Caco-2 (cell line): ENCODE measurements at regions not wholly inside any gene's neighbourhood (a gene's known extent, or its start where the extent isn't known, plus 50 kb on each side); places are given as distances from the start of the nearest gene placed in this dataset.

Experiments used
- BruUV-seq: library from RNA; stranded (reverse); fragments of 400-500 nt; replicated peaks from 2 replicates; lab custom pipeline; 2021; lab: Mats Ljungman, UMichigan
- CTCF ChIA-PET: fragments of 300-600 bp; sonication (Branson Sonifier 250); formaldehyde crosslinking; loops from one replicate; lab custom pipeline; 2022; ENCODE audit warnings: antibody characterized with exemption; lab: Charles Lee
- POLR2A ChIA-PET: fragments of 300-600 bp; sonication (Branson Sonifier 250); formaldehyde crosslinking; loops from one replicate; lab custom pipeline; 2022; ENCODE audit warnings: antibody characterized with exemption; lab: Charles Lee
- DNase-seq, 2 experiments: peaks; one replicate each; pipeline versions ENCODE4 v3.0.0 to v3.0.0-alpha.2; 2020 to 2022
- H3K27me3 ChIP-seq: replicated peaks from 2 replicates; pipeline ENCODE4 v1.6.0; 2011; ENCODE audit warnings: low read length; ENCODE audit not compliant: control insufficient read depth, insufficient read depth
- H3K36me3 ChIP-seq: 2 replicates; pipeline ENCODE4 v1.5.1; 2011; ENCODE audit warnings: low read length; ENCODE audit not compliant: control insufficient read depth, insufficient read depth
- H3K4me1 ChIP-seq: fragments of 250-450 bp; sonication (Bioruptor Pico); 2 replicates; pipeline ENCODE4 v1.5.1; 2020; ENCODE audit warnings: mild to moderate bottlenecking
- H3K4me3 ChIP-seq: 2 replicates; pipeline ENCODE4 v1.5.1; 2011; ENCODE audit warnings: low read depth, mild to moderate bottlenecking, control low read depth, low read length
- H3K9me3 ChIP-seq: fragments of 250-450 bp; sonication (Bioruptor Pico); 2 replicates; pipeline ENCODE4 v1.5.1; 2020; ENCODE audit warnings: mild to moderate bottlenecking, moderate library complexity
- H3K27ac Mint-ChIP-seq: one replicate; pipeline ENCODE4 v1.8.0; 2022; ENCODE audit warnings: mixed read lengths; ENCODE audit not compliant: unreplicated experiment
- H3K27me3 Mint-ChIP-seq: one replicate; pipeline ENCODE4 v1.8.0; 2022; ENCODE audit warnings: mixed read lengths; ENCODE audit not compliant: insufficient read depth, unreplicated experiment
- H3K36me3 Mint-ChIP-seq: one replicate; pipeline ENCODE4 v1.8.0; 2022; ENCODE audit warnings: mild to moderate bottlenecking, mixed read lengths; ENCODE audit not compliant: insufficient read depth, unreplicated experiment
- H3K4me1 Mint-ChIP-seq: one replicate; pipeline ENCODE4 v1.8.0; 2022; ENCODE audit warnings: low read depth, mixed read lengths; ENCODE audit not compliant: unreplicated experiment
- H3K4me3 Mint-ChIP-seq: one replicate; pipeline ENCODE4 v1.8.0; 2022; ENCODE audit warnings: mild to moderate bottlenecking, moderate library complexity, mixed read lengths; ENCODE audit not compliant: unreplicated experiment
- H3K9me3 Mint-ChIP-seq: one replicate; pipeline ENCODE4 v1.8.0; 2022; ENCODE audit warnings: mixed read lengths; ENCODE audit not compliant: unreplicated experiment
- intact Hi-C: fragments of 100-400 bp; cut with micrococcal nuclease; formaldehyde crosslinking; loops from one replicate; pipeline ENCODE4 v1.10.0; 2022; ENCODE audit not compliant: unreplicated experiment
- TF ChIP-seq, protein P1 (sequence below), 2 experiments: fragments of 200-600 bp in 1 of 2; IDR thresholded peaks; 1 replicate in 1 of 2; 2 replicates in 1 of 2; pipeline versions ENCODE4 v1.5.1 to v1.8.0; 2011 to 2022; ENCODE audit warnings: antibody characterized with exemption in 1 of 2, control low read depth in 1 of 2, inconsistent platforms in 1 of 2, low read depth in 1 of 2, low read length in 1 of 2, mild to moderate bottlenecking in 1 of 2, moderate library complexity in 1 of 2; ENCODE audit not compliant: insufficient read depth in 1 of 2, severe bottlenecking in 1 of 2, unreplicated experiment in 1 of 2

DNA sequence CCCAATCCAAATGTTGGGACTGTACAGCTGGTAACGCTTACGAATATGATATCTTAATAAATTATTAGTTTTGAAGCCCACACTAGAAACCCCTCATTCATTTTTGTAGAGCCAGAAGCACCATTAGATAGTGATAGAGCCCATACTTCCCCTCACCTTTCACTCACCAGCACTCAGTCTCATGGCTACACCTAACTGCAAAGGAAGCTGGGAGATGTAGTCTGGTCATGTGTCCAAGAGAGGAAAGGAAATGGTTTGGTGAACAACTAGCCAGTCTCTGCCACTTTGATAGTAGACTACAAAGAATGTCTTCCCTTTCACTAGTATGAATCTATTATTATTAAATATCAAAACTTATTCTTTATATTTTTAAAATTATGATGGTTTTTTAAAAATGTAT is 77.1 kb upstream of the EGFL6 start:
- no peaks in the 10 kb centered on the region for H3K27me3 Mint-ChIP-seq
- CTCF ChIA-PET = no interaction called here
- no peaks in the 10 kb centered on the region for H3K27me3 ChIP-seq

DNA sequence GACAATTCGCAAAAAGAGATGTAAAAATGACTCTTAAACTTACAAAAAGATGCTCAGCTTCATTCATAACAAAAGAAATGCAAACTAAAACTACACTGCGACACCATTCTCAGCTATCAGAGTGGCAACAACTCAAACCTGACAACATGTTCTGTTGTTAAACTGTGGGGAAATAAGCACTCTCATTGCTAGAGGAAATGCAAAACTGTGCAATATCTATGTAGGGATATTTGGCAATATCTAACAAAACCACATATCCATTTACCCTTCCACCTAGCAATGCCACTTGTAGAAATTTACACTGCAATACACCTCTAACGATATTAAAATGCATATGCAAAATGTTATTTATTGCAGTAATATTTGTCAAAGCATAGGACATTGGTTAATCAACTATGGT is 78.3 kb upstream of the EGFL6 start:
- Mint-ChIP-seq H3K4me3 (no peak overlapping the region), H3K36me3 (peaks cover 10% of the 10 kb centered on the region), H3K9me3 (no peaks in the 10 kb centered on the region), H3K4me1 (no peaks in the 10 kb centered on the region), H3K27me3 (no peaks in the 10 kb centered on the region), H3K27ac (no peak overlapping the region)
- TF ChIP-seq, protein P1, sequence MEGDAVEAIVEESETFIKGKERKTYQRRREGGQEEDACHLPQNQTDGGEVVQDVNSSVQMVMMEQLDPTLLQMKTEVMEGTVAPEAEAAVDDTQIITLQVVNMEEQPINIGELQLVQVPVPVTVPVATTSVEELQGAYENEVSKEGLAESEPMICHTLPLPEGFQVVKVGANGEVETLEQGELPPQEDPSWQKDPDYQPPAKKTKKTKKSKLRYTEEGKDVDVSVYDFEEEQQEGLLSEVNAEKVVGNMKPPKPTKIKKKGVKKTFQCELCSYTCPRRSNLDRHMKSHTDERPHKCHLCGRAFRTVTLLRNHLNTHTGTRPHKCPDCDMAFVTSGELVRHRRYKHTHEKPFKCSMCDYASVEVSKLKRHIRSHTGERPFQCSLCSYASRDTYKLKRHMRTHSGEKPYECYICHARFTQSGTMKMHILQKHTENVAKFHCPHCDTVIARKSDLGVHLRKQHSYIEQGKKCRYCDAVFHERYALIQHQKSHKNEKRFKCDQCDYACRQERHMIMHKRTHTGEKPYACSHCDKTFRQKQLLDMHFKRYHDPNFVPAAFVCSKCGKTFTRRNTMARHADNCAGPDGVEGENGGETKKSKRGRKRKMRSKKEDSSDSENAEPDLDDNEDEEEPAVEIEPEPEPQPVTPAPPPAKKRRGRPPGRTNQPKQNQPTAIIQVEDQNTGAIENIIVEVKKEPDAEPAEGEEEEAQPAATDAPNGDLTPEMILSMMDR (IDR thresholded peaks at IDR 0.05; ENCODE audit: insufficient read depth in 1 of 2, low read depth in 1 of 2, low read length in 1 of 2, severe bottlenecking in 1 of 2, unreplicated experiment in 1 of 2) = no peak
- Histone ChIP-seq H3K9me3 (no peaks in the 10 kb centered on the region), H3K4me1 (peaks cover 10% of the 10 kb centered on the region), H3K4me3 (no peak overlapping the region), H3K36me3 (no peaks in the 10 kb centered on the region), H3K27me3 (no peaks in the 10 kb centered on the region)
- intact Hi-C loops = no loop called here
- POLR2A ChIA-PET = no interaction called here
- DNase-seq = no peak
- BruUV-seq = no TSS peak
- CTCF ChIA-PET = no interaction called here

More for the DNA sequence above, 77.1 kb upstream of the EGFL6 start:
- Histone ChIP-seq H3K9me3 (no peaks in the 10 kb centered on the region), H3K36me3 (no peaks in the 10 kb centered on the region), H3K4me3 (no peak overlapping the region), H3K4me1 (peaks cover 6% of the 10 kb centered on the region)
- Mint-ChIP-seq H3K9me3 (no peaks in the 10 kb centered on the region), H3K4me1 (no peaks in the 10 kb centered on the region), H3K36me3 (peaks cover 10% of the 10 kb centered on the region), H3K27ac (no peak overlapping the region), H3K4me3 (no peak overlapping the region)
- POLR2A ChIA-PET = no interaction called here
- intact Hi-C loops = no loop called here
- BruUV-seq = no TSS peak
- DNase-seq = no peak
- TF ChIP-seq, protein P1 (IDR thresholded peaks at IDR 0.05; ENCODE audit: insufficient read depth in 1 of 2, low read depth in 1 of 2, low read length in 1 of 2, severe bottlenecking in 1 of 2, unreplicated experiment in 1 of 2) = no peak

DNA sequence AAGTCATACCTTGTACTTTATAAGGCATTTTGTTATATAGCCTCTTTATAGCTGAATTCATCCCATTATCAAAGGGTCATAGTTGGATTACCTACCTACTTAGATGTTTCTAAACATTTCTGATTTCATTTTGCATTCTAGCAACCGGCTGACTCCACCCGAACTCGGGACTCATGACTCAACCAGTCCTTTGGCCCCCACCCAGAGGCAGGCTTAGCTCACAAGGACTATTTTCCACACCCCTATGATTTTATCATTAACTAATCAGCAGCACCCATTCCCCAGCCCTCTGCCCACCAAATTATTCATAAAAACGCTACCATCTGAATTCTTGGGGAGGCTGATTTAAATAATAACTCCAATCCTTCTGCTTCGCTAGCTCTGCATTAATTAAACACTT is 79.9 kb upstream of the EGFL6 start:
- Mint-ChIP-seq H3K36me3 (peaks cover 10% of the 10 kb centered on the region), H3K4me1 (peaks cover 6% of the 10 kb centered on the region), H3K27me3 (no peaks in the 10 kb centered on the region), H3K27ac (no peak overlapping the region), H3K9me3 (no peaks in the 10 kb centered on the region), H3K4me3 (no peak overlapping the region)
- BruUV-seq = no TSS peak
- no peak overlapping the region for H3K4me3 ChIP-seq
- peaks cover 24% of the 10 kb centered on the region for H3K4me1 ChIP-seq
- ChIA-PET POLR2A (no interaction called here), CTCF (no interaction called here)
- intact Hi-C loops = loop anchor here (5.0 to 10.0 kb wide), 3 partner anchors 155 to 367 kb away; no protein-coding TSS in a partner anchor
- H3K36me3 ChIP-seq = no peaks in the 10 kb centered on the region
- no peaks in the 10 kb centered on the region for H3K27me3 ChIP-seq
- TF ChIP-seq, protein P1 (IDR thresholded peaks at IDR 0.05; ENCODE audit: insufficient read depth in 1 of 2, low read depth in 1 of 2, low read length in 1 of 2, severe bottlenecking in 1 of 2, unreplicated experiment in 1 of 2) = no peak
- no peak for DNase-seq
- no peaks in the 10 kb centered on the region for H3K9me3 ChIP-seq
